Liver (tissue), 3 donors: ENCODE measurements at regions not wholly inside any gene's neighbourhood (a gene's known extent, or its start where the extent isn't known, plus 50 kb on each side); places are given as distances from the start of the nearest gene placed in this dataset.

Experiments used
- SP1 ChIP-seq: IDR thresholded peaks from 2 replicates; pipeline ENCODE4 v1.6.1; 2018; ENCODE audit warnings: antibody characterized with exemption, mild to moderate bottlenecking
- YY1 ChIP-seq: IDR thresholded peaks from 2 replicates; pipeline ENCODE4 v1.6.1; 2016; ENCODE audit warnings: antibody characterized with exemption, mild to moderate bottlenecking
- TF ChIP-seq, protein P1 (sequence below): fragments of 150-350 bp; IDR thresholded peaks from 2 replicates; pipeline ENCODE4 v1.5.1; 2017; ENCODE audit warnings: improper control_type of control experiment, low read depth, low read length; ENCODE audit not compliant: missing input control
- TF ChIP-seq, protein P2 (sequence below): IDR thresholded peaks from 2 replicates; pipeline ENCODE4 v1.6.1; 2016; ENCODE audit warnings: antibody characterized with exemption, mild to moderate bottlenecking
- TF ChIP-seq, protein P3 (sequence below): IDR thresholded peaks from 2 replicates; pipeline ENCODE4 v1.6.1; 2016; ENCODE audit warnings: antibody characterized with exemption
- TF ChIP-seq, protein P4 (sequence below): IDR thresholded peaks from 2 replicates; pipeline ENCODE4 v1.6.1; 2016; ENCODE audit warnings: antibody characterized with exemption
- donor health status: healthy.
- donor health status: healthy.

DNA sequence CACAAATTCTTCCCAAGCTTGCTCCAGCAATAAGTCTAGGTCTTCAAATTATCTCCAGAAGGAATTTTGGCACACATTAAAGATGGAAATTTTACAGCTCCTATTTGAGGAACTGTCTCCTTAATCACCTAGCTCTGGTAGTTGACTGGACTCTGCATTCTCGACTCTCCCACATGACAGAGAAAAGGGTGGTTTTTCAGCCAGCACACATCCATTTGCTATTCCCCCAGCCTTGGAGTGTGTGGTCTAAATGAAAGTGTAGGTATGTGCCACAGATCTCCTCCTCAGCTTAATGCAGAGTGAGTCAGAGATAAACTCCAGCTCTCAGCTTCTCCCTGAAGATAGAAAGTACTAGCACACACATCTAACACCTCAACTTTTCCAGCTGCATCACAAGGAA lies 62.2 kb upstream of the ALCAM start:
- TF ChIP-seq, protein P1, sequence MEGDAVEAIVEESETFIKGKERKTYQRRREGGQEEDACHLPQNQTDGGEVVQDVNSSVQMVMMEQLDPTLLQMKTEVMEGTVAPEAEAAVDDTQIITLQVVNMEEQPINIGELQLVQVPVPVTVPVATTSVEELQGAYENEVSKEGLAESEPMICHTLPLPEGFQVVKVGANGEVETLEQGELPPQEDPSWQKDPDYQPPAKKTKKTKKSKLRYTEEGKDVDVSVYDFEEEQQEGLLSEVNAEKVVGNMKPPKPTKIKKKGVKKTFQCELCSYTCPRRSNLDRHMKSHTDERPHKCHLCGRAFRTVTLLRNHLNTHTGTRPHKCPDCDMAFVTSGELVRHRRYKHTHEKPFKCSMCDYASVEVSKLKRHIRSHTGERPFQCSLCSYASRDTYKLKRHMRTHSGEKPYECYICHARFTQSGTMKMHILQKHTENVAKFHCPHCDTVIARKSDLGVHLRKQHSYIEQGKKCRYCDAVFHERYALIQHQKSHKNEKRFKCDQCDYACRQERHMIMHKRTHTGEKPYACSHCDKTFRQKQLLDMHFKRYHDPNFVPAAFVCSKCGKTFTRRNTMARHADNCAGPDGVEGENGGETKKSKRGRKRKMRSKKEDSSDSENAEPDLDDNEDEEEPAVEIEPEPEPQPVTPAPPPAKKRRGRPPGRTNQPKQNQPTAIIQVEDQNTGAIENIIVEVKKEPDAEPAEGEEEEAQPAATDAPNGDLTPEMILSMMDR, result no peak
- TF ChIP-seq YY1 (no peak), SP1 (no peak)
- TF ChIP-seq, protein P2, sequence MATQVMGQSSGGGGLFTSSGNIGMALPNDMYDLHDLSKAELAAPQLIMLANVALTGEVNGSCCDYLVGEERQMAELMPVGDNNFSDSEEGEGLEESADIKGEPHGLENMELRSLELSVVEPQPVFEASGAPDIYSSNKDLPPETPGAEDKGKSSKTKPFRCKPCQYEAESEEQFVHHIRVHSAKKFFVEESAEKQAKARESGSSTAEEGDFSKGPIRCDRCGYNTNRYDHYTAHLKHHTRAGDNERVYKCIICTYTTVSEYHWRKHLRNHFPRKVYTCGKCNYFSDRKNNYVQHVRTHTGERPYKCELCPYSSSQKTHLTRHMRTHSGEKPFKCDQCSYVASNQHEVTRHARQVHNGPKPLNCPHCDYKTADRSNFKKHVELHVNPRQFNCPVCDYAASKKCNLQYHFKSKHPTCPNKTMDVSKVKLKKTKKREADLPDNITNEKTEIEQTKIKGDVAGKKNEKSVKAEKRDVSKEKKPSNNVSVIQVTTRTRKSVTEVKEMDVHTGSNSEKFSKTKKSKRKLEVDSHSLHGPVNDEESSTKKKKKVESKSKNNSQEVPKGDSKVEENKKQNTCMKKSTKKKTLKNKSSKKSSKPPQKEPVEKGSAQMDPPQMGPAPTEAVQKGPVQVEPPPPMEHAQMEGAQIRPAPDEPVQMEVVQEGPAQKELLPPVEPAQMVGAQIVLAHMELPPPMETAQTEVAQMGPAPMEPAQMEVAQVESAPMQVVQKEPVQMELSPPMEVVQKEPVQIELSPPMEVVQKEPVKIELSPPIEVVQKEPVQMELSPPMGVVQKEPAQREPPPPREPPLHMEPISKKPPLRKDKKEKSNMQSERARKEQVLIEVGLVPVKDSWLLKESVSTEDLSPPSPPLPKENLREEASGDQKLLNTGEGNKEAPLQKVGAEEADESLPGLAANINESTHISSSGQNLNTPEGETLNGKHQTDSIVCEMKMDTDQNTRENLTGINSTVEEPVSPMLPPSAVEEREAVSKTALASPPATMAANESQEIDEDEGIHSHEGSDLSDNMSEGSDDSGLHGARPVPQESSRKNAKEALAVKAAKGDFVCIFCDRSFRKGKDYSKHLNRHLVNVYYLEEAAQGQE, result no peak
- TF ChIP-seq, protein P3, sequence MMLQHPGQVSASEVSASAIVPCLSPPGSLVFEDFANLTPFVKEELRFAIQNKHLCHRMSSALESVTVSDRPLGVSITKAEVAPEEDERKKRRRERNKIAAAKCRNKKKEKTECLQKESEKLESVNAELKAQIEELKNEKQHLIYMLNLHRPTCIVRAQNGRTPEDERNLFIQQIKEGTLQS, result no peak
- TF ChIP-seq, protein P4, sequence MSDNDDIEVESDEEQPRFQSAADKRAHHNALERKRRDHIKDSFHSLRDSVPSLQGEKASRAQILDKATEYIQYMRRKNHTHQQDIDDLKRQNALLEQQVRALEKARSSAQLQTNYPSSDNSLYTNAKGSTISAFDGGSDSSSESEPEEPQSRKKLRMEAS, result no peak
